Panc1 (cell line): ENCODE measurements at regions not wholly inside any gene's neighbourhood (a gene's known extent, or its start where the extent isn't known, plus 50 kb on each side); places are given as distances from the start of the nearest gene placed in this dataset.
"Not testable (repeated sequence)": the region's sequence is repeated elsewhere in the genome, so short reads cannot be mapped to it uniquely, and the experiment has no call there.

Source experiments
- CTCF ChIP-seq: fragments of 450-650 bp; IDR thresholded peaks from 2 replicates; pipeline ENCODE4 v1.5.1; 2017; ENCODE audit warnings: mild to moderate bottlenecking
- POLR2AphosphoS5 ChIP-seq: IDR thresholded peaks from 2 replicates; pipeline ENCODE4 v1.6.1; 2012; ENCODE audit warnings: mild to moderate bottlenecking, low read depth, low read length, moderate library complexity
- SIN3A ChIP-seq: IDR thresholded peaks from 2 replicates; pipeline ENCODE4 v1.6.1; 2012; ENCODE audit warnings: low read depth, mild to moderate bottlenecking, low read length, moderate library complexity, borderline replicate concordance; ENCODE audit not compliant: insufficient read depth
- TCF7L2 ChIP-seq: IDR thresholded peaks from 2 replicates; pipeline ENCODE4 v1.6.1; 2011; ENCODE audit warnings: mild to moderate bottlenecking, low read depth, low read length, inconsistent platforms

GRCh38 chr5:108442063-108442651 is 60.3 kb upstream of the FBXL17 start:
- TF ChIP-seq CTCF, SIN3A, TCF7L2, POLR2AphosphoS5: not testable (repeated sequence)
